Mesothelial cell of epicardium (in vitro differentiated cells): ENCODE measurements at regions not wholly inside any gene's neighbourhood (a gene's known extent, or its start where the extent isn't known, plus 50 kb on each side); places are given as distances from the start of the nearest gene placed in this dataset.

Experiments
- DNase-seq, 2 experiments: peaks; one replicate each; pipeline ENCODE4 v3.0.0; 2021; ENCODE audit warnings: low spot score in 2 of 2; ENCODE audit not compliant: unreplicated experiment in 2 of 2
- H3K27ac Mint-ChIP-seq: 2 replicates; pipeline ENCODE4 v1.8.0; 2021; ENCODE audit warnings: mixed read lengths
- H3K27me3 Mint-ChIP-seq: 2 replicates; pipeline ENCODE4 v1.8.0; 2021; ENCODE audit warnings: low read depth, mixed read lengths
- H3K36me3 Mint-ChIP-seq: 2 replicates; pipeline ENCODE4 v1.8.0; 2021; ENCODE audit warnings: mixed read lengths
- H3K4me1 Mint-ChIP-seq: 2 replicates; pipeline ENCODE4 v1.8.0; 2021; ENCODE audit warnings: mixed read lengths
- H3K4me3 Mint-ChIP-seq: 2 replicates; pipeline ENCODE4 v1.8.0; 2021; ENCODE audit warnings: mild to moderate bottlenecking, moderate library complexity, mixed read lengths
- H3K9me3 Mint-ChIP-seq: 2 replicates; pipeline ENCODE4 v1.8.0; 2021; ENCODE audit warnings: mixed read lengths
- CTCF ChIP-seq: fragments of 200-600 bp; sonication (generic); IDR thresholded peaks from one replicate; pipeline ENCODE4 v1.5.0; 2021; ENCODE audit warnings: antibody characterized with exemption; ENCODE audit not compliant: unreplicated experiment

GRCh38 chr11:20250644-20251247, 90.5 kb upstream of the DBX1 start:
- Mint-ChIP-seq H3K9me3 (no peaks in the 10 kb centered on the region), H3K27me3 (peaks cover 61% of the 10 kb centered on the region), H3K4me1 (peaks cover 15% of the 10 kb centered on the region), H3K36me3 (no peaks in the 10 kb centered on the region), H3K27ac (no peak overlapping the region), H3K4me3 (no peak overlapping the region)
- TF ChIP-seq CTCF = no peak
- no peak for DNase-seq

- Mint-ChIP-seq H3K9me3 (no peaks in the 10 kb centered on the region), H3K4me1 (peaks cover 15% of the 10 kb centered on the region), H3K27me3 (peaks cover 55% of the 10 kb centered on the region), H3K36me3 (no peaks in the 10 kb centered on the region), H3K4me3 (no peak overlapping the region), H3K27ac (no peak overlapping the region)
- no peak for TF ChIP-seq CTCF
- DNase-seq = no peak
These were observed 89.5 kb upstream of the DBX1 start for GRCh38 chr11:20249796-20250195.

- peaks cover 15% of the 10 kb centered on the region for H3K4me1 Mint-ChIP-seq
- no peak for DNase-seq
- no peaks in the 10 kb centered on the region for H3K36me3 Mint-ChIP-seq
- peaks cover 52% of the 10 kb centered on the region for H3K27me3 Mint-ChIP-seq
- no peak overlapping the region for H3K27ac Mint-ChIP-seq
- no peak for TF ChIP-seq CTCF
- no peaks in the 10 kb centered on the region for H3K9me3 Mint-ChIP-seq
- H3K4me3 Mint-ChIP-seq = no peak overlapping the region
These were observed 89.1 kb upstream of the DBX1 start for GRCh38 chr11:20249378-20249777.

GRCh38 chr11:20248871-20249270, 88.6 kb upstream of the DBX1 start:
- peaks cover 15% of the 10 kb centered on the region for H3K4me1 Mint-ChIP-seq
- H3K4me3 Mint-ChIP-seq = no peak overlapping the region
- DNase-seq = no peak
- H3K9me3 Mint-ChIP-seq = no peaks in the 10 kb centered on the region
- no peak overlapping the region for H3K27ac Mint-ChIP-seq
- no peak for TF ChIP-seq CTCF
- no peaks in the 10 kb centered on the region for H3K36me3 Mint-ChIP-seq
- H3K27me3 Mint-ChIP-seq = peaks cover 47% of the 10 kb centered on the region

GRCh38 chr11:20248121-20248772, 88.0 kb upstream of the DBX1 start:
- H3K27ac Mint-ChIP-seq = no peak overlapping the region
- no peaks in the 10 kb centered on the region for H3K36me3 Mint-ChIP-seq
- no peak for TF ChIP-seq CTCF
- peaks cover 41% of the 10 kb centered on the region for H3K27me3 Mint-ChIP-seq
- H3K4me3 Mint-ChIP-seq = no peak overlapping the region
- no peaks in the 10 kb centered on the region for H3K9me3 Mint-ChIP-seq
- no peak for DNase-seq
- peaks cover 15% of the 10 kb centered on the region for H3K4me1 Mint-ChIP-seq
